ENCODE measurements at regions not wholly inside any gene's neighbourhood (a gene's known extent, or its start where the extent isn't known, plus 50 kb on each side); places are given as distances from the start of the nearest gene placed in this dataset.
"Not testable (repeated sequence)": the region's sequence is repeated elsewhere in the genome, so short reads cannot be mapped to it uniquely, and the experiment has no call there.

DNA sequence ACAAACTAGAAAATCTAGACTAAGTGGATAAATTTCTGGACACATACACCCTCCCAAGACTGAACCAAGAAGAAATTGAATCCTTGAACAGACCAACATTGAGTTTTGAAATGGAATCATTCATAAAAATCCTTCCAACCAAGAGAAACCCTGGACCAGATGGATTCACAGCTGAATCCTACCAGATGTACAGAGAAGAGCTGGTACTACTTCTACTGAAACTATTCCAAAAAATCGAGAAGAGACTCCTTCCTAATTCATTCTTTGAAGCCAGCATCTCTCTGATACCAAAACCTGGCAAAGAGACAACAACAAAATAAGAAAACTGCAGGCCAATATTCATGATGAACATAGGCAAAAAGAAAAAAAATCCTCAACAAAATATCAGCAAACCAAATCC is 227.4 kb downstream of the RPAP3 start:
- DNase-seq = no peak

GRCh38 chr12:47473091-47473490 is 232.7 kb downstream of the RPAP3 start:
- no peak for DNase-seq

- not testable (repeated sequence) for DNase-seq
Measured at GRCh38 chr12:47470349-47470748, 235.5 kb downstream of the RPAP3 start.

DNA sequence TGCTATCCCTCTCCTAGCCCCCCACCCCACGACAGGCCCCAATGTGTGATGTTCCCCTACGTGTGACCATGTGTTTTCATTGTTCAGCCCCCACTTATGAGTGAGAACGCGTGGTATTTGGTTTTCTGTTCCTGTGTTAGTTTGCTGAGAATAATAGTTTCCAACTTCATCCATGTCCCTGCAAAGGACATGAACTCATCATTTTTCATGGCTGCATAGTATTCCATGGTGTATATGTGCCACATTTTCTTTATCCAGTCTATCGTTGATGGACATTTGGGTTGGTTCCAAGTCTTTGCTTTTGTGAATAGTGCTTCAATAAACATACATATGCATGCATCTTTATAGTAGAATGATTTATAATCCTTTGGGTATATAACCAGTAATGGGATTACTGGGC is 241.9 kb downstream of the RPAP3 start:
- not testable (repeated sequence) for DNase-seq

DNA sequence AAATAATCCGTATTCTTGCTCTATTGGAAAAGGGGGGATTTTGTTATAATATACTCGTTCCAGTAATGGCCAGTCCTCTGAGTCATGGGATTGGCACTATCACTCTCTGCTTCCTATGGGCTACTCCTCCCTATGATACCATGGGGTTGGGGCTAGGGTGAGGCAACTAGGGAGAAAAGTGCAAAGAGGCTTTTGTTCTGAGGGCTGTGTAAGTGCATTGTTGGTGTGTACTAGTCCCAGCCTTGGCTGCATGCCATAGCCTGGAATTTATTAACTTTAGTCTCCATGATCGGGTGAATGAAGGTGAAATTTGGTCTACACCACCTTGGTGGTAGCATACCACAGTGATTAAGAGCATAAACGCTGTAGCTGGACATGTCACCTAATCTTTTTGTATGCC is 247.6 kb downstream of the RPAP3 start:
- DNase-seq = no peak

DNA sequence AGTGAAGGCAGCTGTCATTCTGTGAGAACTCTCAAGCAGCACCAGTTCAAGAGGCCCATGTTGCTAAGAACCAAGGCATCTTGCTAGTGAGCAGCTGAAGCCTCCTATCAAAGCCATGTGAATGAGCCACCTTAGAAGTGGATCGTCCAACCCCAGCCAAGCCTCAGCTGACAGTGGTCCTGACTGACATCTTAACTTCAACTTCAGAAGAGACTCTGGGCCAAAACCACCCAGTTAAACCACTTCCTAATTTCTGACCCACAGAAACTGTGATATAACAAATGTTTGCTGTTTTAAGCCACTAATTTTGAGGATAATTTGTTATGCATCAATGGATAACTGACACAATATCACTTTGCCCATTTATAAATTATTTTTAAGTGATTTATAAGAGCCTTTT is 256.0 kb downstream of the RPAP3 start:
- no peak for DNase-seq

DNA sequence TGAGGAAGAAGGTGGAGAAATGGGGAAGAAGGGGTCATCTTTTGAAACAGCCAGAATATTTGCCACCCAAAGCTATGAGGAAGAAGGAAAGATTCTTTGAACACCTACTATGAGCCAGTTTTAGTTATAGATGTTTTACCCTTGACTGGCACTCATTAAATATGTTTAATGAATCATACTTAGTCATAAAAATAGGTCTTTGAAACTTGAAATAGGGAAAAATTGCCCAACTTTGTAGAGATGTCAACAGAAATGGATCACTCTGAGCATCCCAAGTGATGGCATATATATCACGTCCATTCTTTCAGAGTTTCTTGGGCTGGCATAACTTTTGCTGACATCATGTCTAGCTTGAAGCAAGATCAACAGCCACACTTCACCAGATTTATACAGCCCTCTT is 263.5 kb downstream of the RPAP3 start:
- DNase-seq = no peak

GRCh38 chr12:47441490-47441889 is 264.3 kb downstream of the RPAP3 start:
- DNase-seq = no peak

GRCh38 chr12:47438175-47438574 is 267.7 kb downstream of the RPAP3 start:
- DNase-seq = no peak

GRCh38 chr12:47437570-47437969 is 268.3 kb downstream of the RPAP3 start:
- no peak for DNase-seq

DNA sequence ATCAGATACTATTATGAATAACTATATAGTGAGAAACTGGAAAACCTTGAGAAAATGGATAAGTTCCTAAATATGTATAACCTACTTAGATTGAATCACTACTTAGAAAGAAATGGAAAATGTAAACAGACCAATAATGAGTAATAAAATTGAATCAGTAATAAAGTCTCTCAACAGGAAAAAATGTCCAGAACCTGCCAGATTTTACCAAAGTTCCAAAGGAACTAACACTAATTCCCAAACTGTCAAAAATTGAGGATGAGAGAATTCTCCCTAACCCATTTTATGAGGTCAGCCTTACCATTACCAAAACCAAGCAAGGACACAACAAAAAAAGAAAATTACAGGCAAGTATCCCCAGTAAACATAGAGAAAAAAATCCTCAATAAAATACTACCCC is 272.0 kb downstream of the RPAP3 start:
- DNase-seq = no peak

- DNase-seq = not testable (repeated sequence)
Measured at GRCh38 chr12:47426678-47427309, 279.0 kb downstream of the RPAP3 start.

- DNase-seq = no peak
Measured at GRCh38 chr12:47422611-47423010, 283.2 kb downstream of the RPAP3 start.

DNA sequence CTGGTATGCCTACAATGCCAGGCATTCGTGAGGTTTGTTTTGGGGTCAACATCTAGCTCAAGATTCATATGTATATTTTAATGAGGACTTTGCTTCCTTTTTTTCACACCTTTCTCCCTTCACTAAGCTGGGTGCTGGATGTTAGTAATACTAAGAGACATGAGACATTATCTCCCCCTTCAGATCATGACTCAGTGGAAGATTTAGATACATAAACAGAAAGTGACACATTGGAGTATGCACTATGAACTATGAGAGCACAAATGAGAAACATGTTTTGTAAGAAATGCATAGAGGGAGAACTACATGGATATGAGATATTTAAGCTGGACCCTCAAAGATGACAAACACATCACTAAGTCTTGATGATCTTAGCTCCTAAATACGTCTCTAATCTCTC is 286.3 kb downstream of the RPAP3 start:
- DNase-seq = no peak

DNA sequence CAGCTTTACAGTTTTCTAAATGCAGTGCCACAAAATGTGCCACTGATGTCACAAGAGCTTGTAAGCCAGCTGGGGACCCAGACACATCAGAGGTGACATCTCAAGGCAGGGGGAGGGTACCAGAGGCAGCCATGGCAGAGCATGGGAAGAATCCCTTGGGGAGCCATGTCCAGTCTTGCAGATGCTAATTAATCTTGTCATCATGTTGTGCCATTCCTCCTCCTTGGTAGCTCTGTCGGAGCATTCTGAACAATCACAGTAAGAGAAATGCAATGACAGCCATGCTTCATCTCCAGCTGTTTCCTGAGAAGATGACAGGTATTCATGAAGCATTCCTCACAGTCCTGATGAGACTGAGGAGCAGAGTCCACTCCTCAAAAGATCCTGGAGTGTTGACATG is 287.9 kb downstream of the RPAP3 start:
- no peak for DNase-seq

- DNase-seq = no peak
Measured at GRCh38 chr12:47417121-47417520, 288.7 kb downstream of the RPAP3 start.

- DNase-seq = no peak
Measured at GRCh38 chr12:47415054-47415453, 290.8 kb downstream of the RPAP3 start.

- no peak for DNase-seq
Measured at GRCh38 chr12:47414511-47414910, 291.3 kb downstream of the RPAP3 start.

DNA sequence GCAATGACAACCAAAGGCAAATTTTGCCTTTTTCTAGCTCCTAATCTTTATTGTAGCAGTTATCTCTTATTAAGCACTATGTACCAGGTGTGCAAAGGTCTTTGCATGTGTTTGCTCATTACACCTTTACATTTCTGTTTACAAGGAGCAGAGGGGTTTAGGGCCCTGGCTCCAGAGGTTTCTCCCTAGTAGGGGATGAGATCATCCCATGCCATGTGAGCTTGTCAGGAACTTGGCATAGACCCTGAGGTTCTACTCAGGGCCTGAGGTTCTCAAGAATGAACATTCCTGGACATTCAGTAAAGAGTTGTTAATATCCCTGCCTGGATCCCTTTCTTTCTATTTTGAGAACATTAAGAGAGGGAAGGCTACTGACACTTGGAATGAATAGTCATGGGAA is 292.0 kb downstream of the RPAP3 start:
- no peak for DNase-seq

DNA sequence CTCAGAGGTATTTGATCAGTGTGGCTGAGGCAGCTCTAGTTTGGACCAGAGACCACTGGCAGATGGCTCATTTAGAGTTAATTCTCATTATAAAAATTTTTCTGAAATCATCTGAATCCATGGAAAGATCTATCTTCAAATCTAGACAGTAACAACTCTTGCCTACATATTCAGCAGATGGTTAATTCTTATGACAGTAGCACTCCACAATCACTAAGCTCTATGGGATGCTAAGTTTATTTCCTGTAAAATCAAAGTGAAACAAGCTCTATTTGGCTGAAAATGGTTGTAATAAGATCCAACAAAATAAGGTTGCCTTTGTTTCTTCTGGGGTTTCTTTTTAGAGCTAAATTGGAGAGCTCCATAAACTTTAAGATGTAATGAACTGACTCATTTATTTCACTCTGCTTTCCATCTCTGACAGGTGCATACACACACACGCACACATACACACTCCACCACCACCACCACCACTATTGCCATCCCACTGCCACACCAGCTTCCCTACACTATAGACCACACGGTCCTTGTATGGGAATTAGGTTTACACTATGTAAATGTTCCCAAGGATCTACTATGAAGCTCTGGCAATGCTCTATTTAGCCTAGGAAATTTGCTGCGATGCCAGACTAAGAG is 293.1 kb downstream of the RPAP3 start:
- DNase-seq = no peak

DNA sequence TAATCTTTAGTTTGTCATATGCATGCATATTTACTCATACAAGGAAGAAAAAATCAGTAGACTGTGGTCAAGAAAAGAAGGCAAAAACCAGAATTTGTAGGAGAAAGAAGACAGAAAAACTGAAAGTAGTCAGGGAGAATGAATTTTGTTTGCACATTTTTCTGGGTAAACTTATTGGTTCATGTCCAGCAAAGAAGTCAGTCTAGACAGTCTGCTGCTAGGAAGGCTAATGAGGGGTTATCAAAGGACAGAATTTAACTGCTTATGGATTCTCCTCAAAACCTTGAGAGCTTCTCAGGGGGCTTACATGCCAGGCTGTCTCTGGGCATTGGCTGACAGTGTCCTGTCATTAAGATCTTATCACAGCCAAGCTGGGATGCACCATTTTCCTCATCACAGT is 293.9 kb downstream of the RPAP3 start:
- no peak for DNase-seq

DNA sequence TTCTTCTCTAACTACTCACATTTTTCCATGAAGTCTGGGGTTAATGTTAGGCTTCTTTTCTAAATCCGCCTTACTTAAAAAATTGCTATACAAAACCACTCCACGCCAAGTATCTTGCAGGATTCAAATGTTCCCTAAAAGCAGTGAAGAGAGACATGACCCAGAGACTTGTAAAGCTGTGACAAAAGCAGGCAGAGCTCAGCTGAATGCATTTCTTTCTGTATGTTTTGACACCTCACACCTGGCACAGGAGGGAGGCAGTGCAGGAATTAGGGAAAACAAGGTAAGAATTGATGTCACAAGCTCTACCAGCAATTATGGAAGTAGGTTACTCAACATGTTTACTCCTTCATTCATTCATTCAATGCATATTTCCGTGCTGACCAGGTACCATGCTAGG is 295.0 kb downstream of the RPAP3 start:
- no peak for DNase-seq

GRCh38 chr12:47410383-47410782 is 295.4 kb downstream of the RPAP3 start:
- no peak for DNase-seq

DNA sequence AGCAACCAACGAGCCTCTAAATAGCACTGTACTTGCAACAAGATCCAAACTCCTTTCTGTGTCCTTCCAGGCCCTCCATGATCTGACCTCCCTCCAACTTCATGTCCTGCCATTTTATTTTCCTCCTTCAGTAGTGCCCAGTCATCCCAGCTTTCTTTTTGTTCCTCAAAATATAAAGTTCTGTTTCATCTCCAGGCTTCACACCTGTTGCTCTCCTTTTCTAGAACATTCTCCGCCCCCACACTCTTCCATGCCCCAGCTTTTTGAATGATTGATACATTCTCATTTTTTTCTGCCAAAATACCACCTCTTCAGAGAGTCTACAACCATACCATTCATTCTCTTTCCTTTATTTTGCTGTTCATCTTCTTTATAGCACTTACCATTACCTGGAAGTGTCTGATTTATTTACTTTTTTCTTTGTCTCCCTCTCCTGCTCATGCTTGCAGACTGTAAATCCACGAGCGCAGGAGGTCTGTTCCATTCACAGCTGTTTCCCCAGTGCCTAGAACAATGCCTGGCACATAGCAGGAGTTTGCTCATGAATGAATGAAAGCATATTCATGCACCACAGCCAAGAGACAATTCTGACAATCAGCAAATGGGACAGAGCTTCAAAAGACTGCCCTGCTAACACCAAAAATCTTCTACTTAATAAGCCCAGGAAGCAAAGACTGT is 296.4 kb downstream of the RPAP3 start:
- no peak for DNase-seq

All from left hindlimb (tissue), 1 donor.